Activated CD8-positive, alpha-beta T cell treated with anti-CD3 and anti-CD28 coated beads for 36 hours (primary cell): ENCODE measurements at regions not wholly inside any gene's neighbourhood (a gene's known extent, or its start where the extent isn't known, plus 50 kb on each side); places are given as distances from the start of the nearest gene placed in this dataset.
"Not testable (repeated sequence)": the region's sequence is repeated elsewhere in the genome, so short reads cannot be mapped to it uniquely, and the experiment has no call there.

Experiments
- ATAC-seq: fragments of 200-7000 bp; cut with Tn5 transposase; one replicate; pipeline ENCODE4 v1.10.0; 2021; ENCODE audit warnings: mild to moderate bottlenecking, moderate library complexity
- CTCF ChIA-PET: fragments of 350-600 bp; sonication (Branson Sonifier 250); formaldehyde crosslinking; loops from one replicate; lab custom pipeline; 2021; ENCODE audit warnings: antibody characterized with exemption; lab: Charles Lee
- POLR2A ChIA-PET: fragments of 350-600 bp; sonication (Branson Sonifier 250); formaldehyde crosslinking; loops from one replicate; lab custom pipeline; 2021; ENCODE audit warnings: antibody characterized with exemption; lab: Charles Lee
- DNase-seq: peaks from one replicate; pipeline ENCODE4 v3.0.0-alpha.2; 2020
- H3K27ac Mint-ChIP-seq: one replicate; pipeline ENCODE4 v1.8.0; 2021; ENCODE audit warnings: mild to moderate bottlenecking, mixed read lengths
- H3K27me3 Mint-ChIP-seq: one replicate; pipeline ENCODE4 v1.8.0; 2021; ENCODE audit warnings: mixed read lengths
- H3K36me3 Mint-ChIP-seq: one replicate; pipeline ENCODE4 v1.8.0; 2021; ENCODE audit warnings: low read depth, mixed read lengths
- H3K4me1 Mint-ChIP-seq: one replicate; pipeline ENCODE4 v1.8.0; 2021; ENCODE audit warnings: low read depth, mixed read lengths
- H3K4me3 Mint-ChIP-seq: one replicate; pipeline ENCODE4 v1.8.0; 2021; ENCODE audit warnings: mild to moderate bottlenecking, moderate library complexity, mixed read lengths
- H3K9me3 Mint-ChIP-seq: one replicate; pipeline ENCODE4 v1.8.0; 2021; ENCODE audit warnings: mixed read lengths
- intact Hi-C: fragments of 100-400 bp; cut with micrococcal nuclease; formaldehyde crosslinking; loops from one replicate; pipeline ENCODE4 v1.10.0; 2022
- TF ChIP-seq, protein P1 (sequence below): fragments of 200-600 bp; IDR thresholded peaks from one replicate; pipeline ENCODE4 v1.8.0; 2022; ENCODE audit warnings: antibody characterized with exemption, mild to moderate bottlenecking

DNA sequence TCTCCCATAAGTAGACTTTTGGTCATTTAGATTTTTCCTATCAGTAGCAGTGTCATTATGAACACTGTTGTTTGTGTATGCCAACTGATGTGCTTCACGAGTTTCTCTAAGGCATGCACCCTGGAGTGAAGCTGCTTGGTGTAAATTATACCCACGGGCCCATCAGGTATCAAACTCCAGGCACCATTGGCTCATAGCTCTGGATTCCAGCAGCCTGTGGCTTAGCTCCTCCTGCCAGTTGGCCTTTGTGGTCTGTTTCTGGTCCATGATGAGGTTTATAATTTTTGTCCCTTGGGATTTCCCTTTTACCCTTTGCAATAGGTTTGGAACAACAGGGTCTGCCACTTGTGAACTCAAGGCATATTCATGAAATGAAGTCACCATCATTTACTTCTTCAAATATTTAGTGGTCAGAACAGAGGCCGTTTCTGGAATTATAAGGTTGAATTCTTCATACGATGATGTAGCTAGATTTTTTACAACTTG is 350.5 kb downstream of the PRL start:
- ChIA-PET CTCF (no interaction called here), POLR2A (interaction anchor here (0.6 kb wide), 1 partner anchor 792 kb away, joined by 4 read pairs; no protein-coding TSS in a partner anchor)
- Mint-ChIP-seq H3K36me3 (no peaks in the 10 kb centered on the region), H3K27me3 (no peaks in the 10 kb centered on the region), H3K4me3 (no peak overlapping the region), H3K27ac (no peak overlapping the region), H3K4me1 (peaks cover 3% of the 10 kb centered on the region), H3K9me3 (no peaks in the 10 kb centered on the region)
- intact Hi-C loops = no loop called here
- ATAC-seq = no peak
- no peak for DNase-seq
- TF ChIP-seq, protein P1, sequence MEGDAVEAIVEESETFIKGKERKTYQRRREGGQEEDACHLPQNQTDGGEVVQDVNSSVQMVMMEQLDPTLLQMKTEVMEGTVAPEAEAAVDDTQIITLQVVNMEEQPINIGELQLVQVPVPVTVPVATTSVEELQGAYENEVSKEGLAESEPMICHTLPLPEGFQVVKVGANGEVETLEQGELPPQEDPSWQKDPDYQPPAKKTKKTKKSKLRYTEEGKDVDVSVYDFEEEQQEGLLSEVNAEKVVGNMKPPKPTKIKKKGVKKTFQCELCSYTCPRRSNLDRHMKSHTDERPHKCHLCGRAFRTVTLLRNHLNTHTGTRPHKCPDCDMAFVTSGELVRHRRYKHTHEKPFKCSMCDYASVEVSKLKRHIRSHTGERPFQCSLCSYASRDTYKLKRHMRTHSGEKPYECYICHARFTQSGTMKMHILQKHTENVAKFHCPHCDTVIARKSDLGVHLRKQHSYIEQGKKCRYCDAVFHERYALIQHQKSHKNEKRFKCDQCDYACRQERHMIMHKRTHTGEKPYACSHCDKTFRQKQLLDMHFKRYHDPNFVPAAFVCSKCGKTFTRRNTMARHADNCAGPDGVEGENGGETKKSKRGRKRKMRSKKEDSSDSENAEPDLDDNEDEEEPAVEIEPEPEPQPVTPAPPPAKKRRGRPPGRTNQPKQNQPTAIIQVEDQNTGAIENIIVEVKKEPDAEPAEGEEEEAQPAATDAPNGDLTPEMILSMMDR = no peak

DNA sequence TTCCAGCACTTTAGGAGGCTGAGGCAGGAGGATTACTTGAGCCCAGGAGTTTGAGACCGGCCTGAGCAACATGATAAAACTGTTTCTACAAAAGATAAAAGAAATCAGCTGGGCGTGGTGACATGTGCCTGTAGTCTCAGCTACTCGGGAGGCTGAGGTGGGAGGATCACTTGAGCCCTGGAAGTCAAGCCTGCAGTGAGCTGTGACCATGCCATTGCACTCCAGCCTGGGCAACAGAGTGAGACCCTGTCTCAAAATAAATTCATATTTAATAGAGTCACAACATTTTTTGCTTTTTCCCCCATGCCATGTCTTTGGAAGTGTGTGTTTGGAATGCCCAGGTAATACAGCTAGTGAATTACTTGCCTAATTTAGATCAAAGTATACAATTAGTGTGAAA is 349.6 kb downstream of the PRL start:
- H3K27me3 Mint-ChIP-seq, intact Hi-C loops, H3K4me1 Mint-ChIP-seq, H3K27ac Mint-ChIP-seq, H3K36me3 Mint-ChIP-seq, DNase-seq, ATAC-seq, H3K9me3 Mint-ChIP-seq, POLR2A ChIA-PET, H3K4me3 Mint-ChIP-seq: not testable (repeated sequence)
- CTCF ChIA-PET = interaction anchor here (0.6 kb wide), 1 partner anchor 133 kb away, joined by 3 read pairs; no protein-coding TSS in a partner anchor

DNA sequence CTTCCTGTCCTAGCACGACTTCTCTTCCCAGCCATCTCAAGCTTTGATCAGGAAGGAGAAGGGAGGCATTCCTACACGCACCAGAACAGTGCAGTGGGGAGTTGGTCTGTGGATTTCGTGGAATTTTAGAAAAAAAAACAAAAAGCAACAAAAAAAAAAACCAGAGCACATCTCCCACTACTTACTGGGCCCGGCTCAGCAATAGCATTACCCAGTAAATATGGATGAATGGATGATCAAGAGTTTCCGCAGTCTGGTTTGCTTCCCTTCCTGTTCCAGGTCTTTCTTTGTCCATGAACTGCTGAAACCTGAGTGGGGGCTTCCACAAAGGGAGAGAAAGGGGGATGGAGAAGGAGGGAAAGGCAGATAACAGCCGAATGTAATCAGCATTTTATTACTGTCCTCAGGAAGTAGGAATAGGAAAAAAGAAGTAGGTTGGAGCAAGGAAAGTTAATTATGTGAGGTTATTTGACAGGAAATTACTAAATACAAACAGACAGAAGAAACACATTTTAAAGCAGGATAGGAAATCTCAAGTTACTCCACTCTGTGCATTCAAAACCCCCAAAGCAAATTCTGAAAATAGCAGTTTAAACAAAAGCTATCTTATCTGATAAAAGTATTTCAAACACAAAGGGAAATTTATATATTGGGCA is 349.0 kb downstream of the PRL start:
- no peaks in the 10 kb centered on the region for H3K36me3 Mint-ChIP-seq
- ChIA-PET POLR2A (no interaction called here), CTCF (no interaction called here)
- DNase-seq = no peak
- peaks cover 8% of the 10 kb centered on the region for H3K4me1 Mint-ChIP-seq
- H3K27ac Mint-ChIP-seq = no peak overlapping the region
- H3K4me3 Mint-ChIP-seq = no peak overlapping the region
- no peaks in the 10 kb centered on the region for H3K9me3 Mint-ChIP-seq
- H3K27me3 Mint-ChIP-seq = no peaks in the 10 kb centered on the region
- intact Hi-C loops = no loop called here
- TF ChIP-seq, protein P1 = no peak
- no peak for ATAC-seq

DNA sequence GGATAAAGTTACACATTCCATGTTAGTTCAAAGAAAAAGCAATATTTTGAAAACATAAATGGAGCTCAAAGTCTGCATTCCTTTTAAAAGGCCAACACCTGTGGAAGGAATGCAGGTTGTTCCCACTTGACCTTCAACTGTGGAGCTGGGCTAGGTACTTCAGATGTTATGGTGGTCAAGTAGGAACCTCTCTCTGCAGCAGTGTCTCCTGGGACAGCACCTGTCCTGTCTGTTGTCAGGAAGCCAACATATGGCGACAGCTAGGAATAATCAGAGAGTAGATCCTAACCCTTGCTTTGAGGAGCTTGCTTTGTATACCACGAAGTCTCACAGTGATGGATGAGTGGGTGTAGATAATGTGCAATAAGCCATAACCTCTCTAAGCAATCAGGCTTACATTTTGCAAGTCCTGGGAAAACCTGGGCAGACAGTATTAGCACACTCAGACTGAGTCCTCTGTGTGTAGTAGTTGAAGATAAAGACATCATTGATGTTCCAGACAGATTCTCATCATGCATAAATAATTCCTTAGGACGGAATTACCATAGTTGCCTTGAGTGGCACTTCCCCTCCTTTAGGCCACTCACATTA is 347.5 kb downstream of the PRL start:
- intact Hi-C loops = no loop called here
- Mint-ChIP-seq H3K36me3 (no peaks in the 10 kb centered on the region), H3K27ac (no peak overlapping the region), H3K9me3 (no peaks in the 10 kb centered on the region), H3K4me1 (peaks cover 8% of the 10 kb centered on the region), H3K4me3 (no peak overlapping the region), H3K27me3 (no peaks in the 10 kb centered on the region)
- TF ChIP-seq, protein P1 = no peak
- ChIA-PET POLR2A (no interaction called here), CTCF (no interaction called here)
- ATAC-seq = no peak
- DNase-seq = no peak

DNA sequence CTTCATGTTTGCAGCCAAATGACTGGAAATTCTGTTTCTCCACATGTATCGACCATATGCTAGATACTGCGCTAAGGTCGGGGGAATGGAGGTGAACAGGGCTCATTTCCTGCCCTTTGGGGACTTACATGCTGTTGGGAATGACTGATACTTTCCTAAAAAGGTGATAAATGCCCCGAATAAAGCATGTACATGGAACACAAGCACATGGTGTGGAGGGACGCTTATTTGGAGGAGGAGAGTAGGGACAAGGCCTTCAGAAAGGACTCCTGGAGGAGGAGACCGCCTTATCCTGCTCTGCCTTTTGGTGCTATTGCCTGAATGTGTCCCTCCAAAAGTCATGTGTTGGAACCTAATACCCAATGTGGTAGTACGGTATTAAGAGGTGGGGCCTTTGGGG is 344.5 kb downstream of the PRL start:
- intact Hi-C loops = no loop called here
- Mint-ChIP-seq H3K27me3 (no peaks in the 10 kb centered on the region), H3K4me3 (no peak overlapping the region), H3K9me3 (no peaks in the 10 kb centered on the region), H3K27ac (no peak overlapping the region), H3K36me3 (no peaks in the 10 kb centered on the region), H3K4me1 (peaks cover 8% of the 10 kb centered on the region)
- ChIA-PET CTCF (no interaction called here), POLR2A (no interaction called here)
- DNase-seq = no peak
- ATAC-seq = no peak
- TF ChIP-seq, protein P1 = no peak
